Neuronal stem cell (in vitro differentiated cells): ENCODE measurements at regions not wholly inside any gene's neighbourhood (a gene's known extent, or its start where the extent isn't known, plus 50 kb on each side); places are given as distances from the start of the nearest gene placed in this dataset.

Experiments used
- DNase-seq: peaks from one replicate; pipeline ENCODE4 v3.0.0-alpha.2; 2013; ENCODE audit warnings: low spot score
- H2AFZ ChIP-seq: one replicate; pipeline ENCODE4 v1.6.1; 2013; ENCODE audit warnings: mild to moderate bottlenecking, low read length, inconsistent platforms
- H2AK5ac ChIP-seq: 2 replicates; pipeline ENCODE4 v1.6.1; 2013; ENCODE audit warnings: low read depth, mild to moderate bottlenecking, inconsistent platforms, low read length, moderate library complexity, mixed read lengths
- H2BK120ac ChIP-seq: 2 replicates; pipeline ENCODE4 v1.6.1; 2013; ENCODE audit warnings: low read depth, mild to moderate bottlenecking, inconsistent platforms, low read length, moderate library complexity, mixed read lengths
- H2BK12ac ChIP-seq: one replicate; pipeline ENCODE4 v1.6.1; 2013; ENCODE audit warnings: low read length, inconsistent platforms
- H2BK15ac ChIP-seq: 2 replicates; pipeline ENCODE4 v1.6.1; 2013; ENCODE audit warnings: mild to moderate bottlenecking, low read length, inconsistent platforms, mixed read lengths
- H2BK5ac ChIP-seq: one replicate; pipeline ENCODE4 v1.6.1; 2013; ENCODE audit warnings: inconsistent platforms, mild to moderate bottlenecking, low read length, moderate library complexity
- H3K14ac ChIP-seq: one replicate; pipeline ENCODE4 v1.6.1; 2013; ENCODE audit warnings: low read length, inconsistent platforms
- H3K18ac ChIP-seq: 2 replicates; pipeline ENCODE4 v1.6.1; 2013; ENCODE audit warnings: low read length, inconsistent platforms
- H3K23ac ChIP-seq: 2 replicates; pipeline ENCODE4 v1.6.1; 2013; ENCODE audit warnings: low read depth, mild to moderate bottlenecking, mixed read lengths, low read length, inconsistent platforms; ENCODE audit not compliant: poor library complexity
- H3K27ac ChIP-seq: replicated peaks from 3 replicates; pipeline ENCODE4 v1.5.1; 2013; ENCODE audit warnings: low read length, inconsistent platforms
- H3K27me3 ChIP-seq, 3 experiments: 2 replicates each; pipeline ENCODE4 v1.6.1; 2013; ENCODE audit warnings: low read length in 3 of 3, mild to moderate bottlenecking in 2 of 3, inconsistent platforms in 1 of 3, low read depth in 1 of 3, mixed read lengths in 1 of 3, moderate library complexity in 1 of 3; ENCODE audit not compliant: control insufficient read depth in 3 of 3, insufficient read depth in 3 of 3
- H3K36me3 ChIP-seq, 2 donors: replicated peaks in 1 of 2; 2 replicates each; pipeline ENCODE4 v1.6.1; 2013; ENCODE audit warnings: low read length in 2 of 2; ENCODE audit not compliant: control insufficient read depth in 2 of 2, insufficient read depth in 2 of 2
- H3K4ac ChIP-seq: 2 replicates; pipeline ENCODE4 v1.6.1; 2013; ENCODE audit warnings: inconsistent platforms, mild to moderate bottlenecking, low read length, moderate library complexity
- H3K4me1 ChIP-seq, 2 donors: 1 replicate in 1 of 2; 2 replicates in 1 of 2; pipeline ENCODE4 v1.6.1; 2013; ENCODE audit warnings: low read length in 2 of 2, low read depth in 1 of 2; ENCODE audit not compliant: control insufficient read depth in 2 of 2, insufficient read depth in 1 of 2
- H3K4me2 ChIP-seq: one replicate; pipeline ENCODE4 v1.6.1; 2013; ENCODE audit warnings: mild to moderate bottlenecking, low read length, inconsistent platforms; ENCODE audit not compliant: insufficient read depth, poor library complexity, severe bottlenecking
- H3K4me3 ChIP-seq, 2 donors: 2 replicates each; pipeline ENCODE4 v1.5.1; 2013; ENCODE audit warnings: low read length in 2 of 2, mild to moderate bottlenecking in 2 of 2, inconsistent platforms in 1 of 2, moderate library complexity in 1 of 2
- H3K79me1 ChIP-seq: one replicate; pipeline ENCODE4 v1.6.1; 2013; ENCODE audit warnings: low read depth, mild to moderate bottlenecking, inconsistent platforms, low read length, moderate library complexity
- H3K9ac ChIP-seq: one replicate; pipeline ENCODE4 v1.6.1; 2013; ENCODE audit warnings: mild to moderate bottlenecking, low read depth, low read length, inconsistent platforms; ENCODE audit not compliant: poor library complexity
- H3K9me3 ChIP-seq, 2 donors: replicated peaks in 1 of 2; 2 replicates each; pipeline versions ENCODE3 to v1.6.1; 2013; ENCODE audit warnings: low read length in 2 of 2, mild to moderate bottlenecking in 2 of 2, inconsistent platforms in 1 of 2, low read depth in 1 of 2, mixed read lengths in 1 of 2, moderate library complexity in 1 of 2; ENCODE audit not compliant: control insufficient read depth in 2 of 2, insufficient read depth in 1 of 2
- H4K8ac ChIP-seq: one replicate; pipeline ENCODE4 v1.6.1; 2013; ENCODE audit warnings: low read depth, mild to moderate bottlenecking, inconsistent platforms, low read length, moderate library complexity
- H4K91ac ChIP-seq: one replicate; pipeline ENCODE4 v1.6.1; 2013; ENCODE audit warnings: low read length, low read depth, mild to moderate bottlenecking, inconsistent platforms; ENCODE audit not compliant: poor library complexity
- WGBS, 2 donors: extraction: QIAGEN DNeasy Blood & Tissue Kit; methylation state at CpG; one replicate each; pipeline ENCODE4 v1.1.7; 2013; ENCODE audit warnings: missing lambda C conversion rate in 2 of 2, mixed read lengths in 1 of 2; ENCODE audit not compliant: insufficient read length in 2 of 2, insufficient replicate concordance in 1 of 2; ENCODE audit errors: extremely low coverage in 2 of 2; 5-methylcytosine and 5-hydroxymethylcytosine counted together

DNA sequence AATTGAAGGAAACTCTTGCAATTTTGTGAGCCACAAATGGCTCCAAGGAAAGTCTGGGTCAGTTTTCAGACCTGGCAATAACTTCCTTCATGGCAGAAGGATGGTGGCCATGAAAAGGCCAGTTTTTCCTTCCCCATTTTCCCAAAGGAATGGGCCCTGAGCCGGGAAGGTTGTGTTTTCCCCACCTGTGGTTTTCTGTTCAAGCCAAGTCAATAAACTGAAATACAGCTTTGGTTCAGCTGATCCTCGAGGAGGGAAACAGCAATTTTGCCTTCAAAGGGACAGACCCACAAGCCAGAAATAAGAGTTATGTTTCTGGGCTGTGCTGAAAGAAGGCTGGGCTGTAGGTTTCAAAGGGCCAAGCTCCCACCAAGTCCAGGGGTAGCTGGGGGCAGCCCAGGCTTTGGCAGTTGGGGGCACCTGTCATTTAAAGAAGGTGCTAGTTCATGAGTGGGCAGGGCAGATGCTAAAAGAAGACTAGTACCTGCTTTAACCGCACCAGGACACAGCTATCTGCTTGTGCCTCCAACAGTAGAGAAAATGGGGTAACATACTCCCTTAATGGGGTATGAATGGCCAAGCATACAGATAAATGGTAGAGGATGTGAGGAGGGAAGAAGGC lies 97.0 kb downstream of the TTC32 start:
- Histone ChIP-seq H3K4me2 (no peak overlapping the region), H3K9me3 (no peaks in the 10 kb centered on the region), H4K91ac (no peak overlapping the region), H2AFZ (no peak overlapping the region), H3K79me1 (no peaks in the 10 kb centered on the region), H3K4ac (no peak overlapping the region), H2BK15ac (no peak overlapping the region), H3K18ac (no peak overlapping the region), H3K27ac (no peak overlapping the region), H3K27me3 (peaks cover 0 to 13% (median 0%) of the 10 kb centered on the region in 3 experiments), H2BK120ac (no peak overlapping the region), H2BK12ac (no peak overlapping the region), H3K4me3 (no peak overlapping the region), H2BK5ac (no peak overlapping the region), H3K14ac (no peak overlapping the region), H3K23ac (no peak overlapping the region), H3K9ac (no peak overlapping the region), H3K36me3 (no peaks in the 10 kb centered on the region), H2AK5ac (no peak overlapping the region), H4K8ac (no peak overlapping the region), H3K4me1 (no peaks in the 10 kb centered on the region)
- WGBS, 2 donors, result no CpG with 5 or more reads among the region's 3 CpGs
- no peak for DNase-seq

GRCh38 chr2:19802086-19802841 lies 99.5 kb downstream of the TTC32 start:
- Histone ChIP-seq H2BK12ac (no peak overlapping the region), H2BK120ac (no peak overlapping the region), H3K23ac (no peak overlapping the region), H3K4me3 (no peak overlapping the region), H3K79me1 (no peaks in the 10 kb centered on the region), H3K4me1 (no peaks in the 10 kb centered on the region), H4K91ac (no peak overlapping the region), H3K9ac (no peak overlapping the region), H3K14ac (no peak overlapping the region), H3K18ac (no peak overlapping the region), H3K4ac (no peak overlapping the region), H2AK5ac (no peak overlapping the region), H3K4me2 (no peak overlapping the region), H3K27me3 (peaks cover 0 to 10% (median 0%) of the 10 kb centered on the region in 3 experiments), H3K27ac (no peak overlapping the region), H2BK15ac (no peak overlapping the region), H3K9me3 (no peaks in the 10 kb centered on the region), H2BK5ac (no peak overlapping the region), H2AFZ (no peak overlapping the region), H4K8ac (no peak overlapping the region), H3K36me3 (no peaks in the 10 kb centered on the region)
- DNase-seq, result no peak
- WGBS, 2 donors, result no CpG with 5 or more reads among the region's 4 CpGs

GRCh38 chr2:19801367-19802080 lies 100.3 kb downstream of the TTC32 start:
- no peak overlapping the region for H4K91ac ChIP-seq
- no peak overlapping the region for H2BK120ac ChIP-seq
- no peak overlapping the region for H2BK12ac ChIP-seq
- H3K4ac ChIP-seq, result no peak overlapping the region
- no peak for DNase-seq
- H2BK5ac ChIP-seq, result no peak overlapping the region
- no CpG with 5 or more reads among the region's 15 CpGs for WGBS, 2 donors
- H2BK15ac ChIP-seq, result no peak overlapping the region
- H3K4me1 ChIP-seq, result no peaks in the 10 kb centered on the region
- H3K9ac ChIP-seq, result no peak overlapping the region
- H3K79me1 ChIP-seq, result no peaks in the 10 kb centered on the region
- H2AFZ ChIP-seq, result no peak overlapping the region
- H4K8ac ChIP-seq, result no peak overlapping the region
- H3K27ac ChIP-seq, result no peak overlapping the region
- H2AK5ac ChIP-seq, result no peak overlapping the region
- H3K14ac ChIP-seq, result no peak overlapping the region
- no peak overlapping the region for H3K4me2 ChIP-seq
- no peak overlapping the region for H3K23ac ChIP-seq
- no peak overlapping the region for H3K4me3 ChIP-seq
- no peak overlapping the region for H3K18ac ChIP-seq
- no peaks in the 10 kb centered on the region for H3K9me3 ChIP-seq
- H3K27me3 ChIP-seq, result peaks cover 0 to 10% (median 0%) of the 10 kb centered on the region in 3 experiments
- no peaks in the 10 kb centered on the region for H3K36me3 ChIP-seq

GRCh38 chr2:19800796-19801195 lies 101.0 kb downstream of the TTC32 start:
- no peak overlapping the region for H2AFZ ChIP-seq
- no peak overlapping the region for H2BK5ac ChIP-seq
- H3K18ac ChIP-seq, result no peak overlapping the region
- H4K8ac ChIP-seq, result no peak overlapping the region
- no peak overlapping the region for H3K9ac ChIP-seq
- no peak overlapping the region for H3K4me3 ChIP-seq
- H2BK15ac ChIP-seq, result no peak overlapping the region
- H3K4me1 ChIP-seq, result no peaks in the 10 kb centered on the region
- no peaks in the 10 kb centered on the region for H3K79me1 ChIP-seq
- H2BK12ac ChIP-seq, result no peak overlapping the region
- no peak overlapping the region for H2AK5ac ChIP-seq
- H3K27ac ChIP-seq, result no peak overlapping the region
- H3K36me3 ChIP-seq, result no peaks in the 10 kb centered on the region
- peaks cover 0 to 10% (median 0%) of the 10 kb centered on the region in 3 experiments for H3K27me3 ChIP-seq
- H2BK120ac ChIP-seq, result no peak overlapping the region
- no CpG with 5 or more reads among the region's 5 CpGs for WGBS, 2 donors
- H3K4me2 ChIP-seq, result no peak overlapping the region
- no peak for DNase-seq
- no peak overlapping the region for H3K23ac ChIP-seq
- no peak overlapping the region for H3K4ac ChIP-seq
- no peak overlapping the region for H4K91ac ChIP-seq
- H3K9me3 ChIP-seq, result no peaks in the 10 kb centered on the region
- no peak overlapping the region for H3K14ac ChIP-seq
